22Rv1 (cell line): ENCODE measurements at regions not wholly inside any gene's neighbourhood (a gene's known extent, or its start where the extent isn't known, plus 50 kb on each side); places are given as distances from the start of the nearest gene placed in this dataset.

Experiments used
- ZFX ChIP-seq: fragments of 450-650 bp; IDR thresholded peaks from 2 replicates; pipeline ENCODE4 v1.6.1; 2017; ENCODE audit warnings: antibody characterized with exemption, borderline replicate concordance
- TF ChIP-seq, protein P1 (sequence below): fragments of 450-650 bp; IDR thresholded peaks from 2 replicates; pipeline ENCODE4 v1.5.1; 2017; ENCODE audit warnings: mild to moderate bottlenecking

GRCh38 chr4:151559595-151559994 is 150.6 kb downstream of the FHIP1A start:
- TF ChIP-seq, protein P1, sequence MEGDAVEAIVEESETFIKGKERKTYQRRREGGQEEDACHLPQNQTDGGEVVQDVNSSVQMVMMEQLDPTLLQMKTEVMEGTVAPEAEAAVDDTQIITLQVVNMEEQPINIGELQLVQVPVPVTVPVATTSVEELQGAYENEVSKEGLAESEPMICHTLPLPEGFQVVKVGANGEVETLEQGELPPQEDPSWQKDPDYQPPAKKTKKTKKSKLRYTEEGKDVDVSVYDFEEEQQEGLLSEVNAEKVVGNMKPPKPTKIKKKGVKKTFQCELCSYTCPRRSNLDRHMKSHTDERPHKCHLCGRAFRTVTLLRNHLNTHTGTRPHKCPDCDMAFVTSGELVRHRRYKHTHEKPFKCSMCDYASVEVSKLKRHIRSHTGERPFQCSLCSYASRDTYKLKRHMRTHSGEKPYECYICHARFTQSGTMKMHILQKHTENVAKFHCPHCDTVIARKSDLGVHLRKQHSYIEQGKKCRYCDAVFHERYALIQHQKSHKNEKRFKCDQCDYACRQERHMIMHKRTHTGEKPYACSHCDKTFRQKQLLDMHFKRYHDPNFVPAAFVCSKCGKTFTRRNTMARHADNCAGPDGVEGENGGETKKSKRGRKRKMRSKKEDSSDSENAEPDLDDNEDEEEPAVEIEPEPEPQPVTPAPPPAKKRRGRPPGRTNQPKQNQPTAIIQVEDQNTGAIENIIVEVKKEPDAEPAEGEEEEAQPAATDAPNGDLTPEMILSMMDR, result no peak
- no peak for TF ChIP-seq ZFX
